ENCODE measurements at regions not wholly inside any gene's neighbourhood (a gene's known extent, or its start where the extent isn't known, plus 50 kb on each side); places are given as distances from the start of the nearest gene placed in this dataset.

DNA sequence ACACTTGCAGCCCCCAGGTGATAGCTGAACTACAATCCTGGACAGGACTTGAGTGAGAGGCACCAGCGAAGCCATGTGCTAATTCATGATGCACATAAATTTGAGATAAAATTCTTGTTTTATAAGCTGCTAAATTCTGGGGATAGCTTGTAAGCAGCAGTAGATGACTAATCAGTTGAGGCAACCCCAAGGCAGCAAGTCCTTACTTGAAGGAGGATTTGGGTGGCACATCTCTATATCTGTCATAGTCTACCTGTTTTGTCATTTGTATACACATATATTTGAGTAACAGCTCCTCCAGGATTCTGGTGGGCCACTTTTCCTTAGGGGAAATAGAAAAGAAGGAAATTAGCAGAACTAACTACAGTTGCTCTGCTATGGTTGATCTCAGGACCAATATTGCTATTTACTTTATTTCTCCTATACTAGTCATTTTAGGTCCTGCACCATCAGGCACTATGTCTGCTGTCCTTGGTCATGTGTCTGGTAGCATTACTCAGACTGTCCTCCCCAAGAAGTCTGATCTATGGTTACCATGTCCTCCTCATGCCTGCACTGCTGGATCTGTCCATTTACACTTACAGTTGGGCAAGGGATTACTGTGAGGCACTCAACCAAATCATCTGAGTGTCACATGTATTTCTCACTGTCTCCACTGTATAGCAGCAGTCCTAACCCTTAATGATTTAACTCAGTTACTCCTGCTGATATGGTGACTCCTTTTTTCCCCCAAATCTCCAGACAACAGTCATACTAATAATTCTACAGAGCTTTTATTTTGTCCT is 436.0 kb upstream of the CWC22 start:
- no peak for DNase-seq

GRCh38 chr2:180419212-180419611 is 412.1 kb upstream of the CWC22 start:
- DNase-seq = no peak

DNA sequence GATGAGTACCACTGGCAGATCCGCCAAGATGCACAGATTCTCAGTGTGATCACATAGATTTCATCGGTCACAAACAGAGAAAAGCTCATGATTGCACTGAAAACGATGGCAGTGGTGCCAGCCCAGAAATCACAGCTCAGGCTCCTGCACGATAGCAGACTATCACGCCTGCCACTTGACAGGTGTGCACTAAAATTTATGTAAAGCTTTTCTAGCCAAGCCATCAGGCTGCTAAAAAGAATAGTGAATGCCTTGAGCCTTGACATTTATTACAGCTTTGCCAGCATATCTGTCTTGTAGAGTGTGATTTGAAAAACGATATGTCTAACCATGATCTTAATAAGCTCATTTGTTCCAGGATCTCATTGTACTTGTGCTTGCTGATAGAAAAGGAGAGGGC is 409.5 kb upstream of the CWC22 start:
- DNase-seq = no peak

GRCh38 chr2:180413336-180413735 is 406.2 kb upstream of the CWC22 start:
- DNase-seq = no peak

GRCh38 chr2:180412219-180412618 is 405.1 kb upstream of the CWC22 start:
- no peak for DNase-seq

GRCh38 chr2:180411661-180412060 is 404.6 kb upstream of the CWC22 start:
- no peak for DNase-seq

GRCh38 chr2:180406687-180407086 is 399.6 kb upstream of the CWC22 start:
- DNase-seq = no peak

- DNase-seq = no peak
Measured at GRCh38 chr2:180405520-180405919, 398.4 kb upstream of the CWC22 start.

DNA sequence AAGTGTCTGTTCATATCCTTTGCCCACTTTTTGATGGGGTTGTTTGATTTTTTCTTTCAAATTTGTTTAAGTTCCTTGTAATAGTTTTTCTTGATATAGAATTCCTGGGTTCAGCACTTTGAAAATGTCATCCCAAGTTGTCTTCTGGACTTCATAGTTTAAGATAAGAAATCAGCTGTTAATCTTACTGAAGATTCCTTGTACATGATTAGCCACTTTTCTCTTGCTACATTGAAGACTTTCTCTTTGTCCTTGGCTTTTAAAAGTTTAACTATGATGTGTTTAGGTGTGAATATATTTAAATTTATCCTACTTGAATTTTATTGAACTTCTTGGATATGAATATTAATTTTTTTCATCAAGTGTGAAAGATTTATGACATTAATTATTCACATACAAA is 387.2 kb upstream of the CWC22 start:
- no peak for DNase-seq

GRCh38 chr2:180385601-180386201 is 378.6 kb upstream of the CWC22 start:
- DNase-seq = no peak

GRCh38 chr2:180376066-180376465 is 369.0 kb upstream of the CWC22 start:
- no peak for DNase-seq

DNA sequence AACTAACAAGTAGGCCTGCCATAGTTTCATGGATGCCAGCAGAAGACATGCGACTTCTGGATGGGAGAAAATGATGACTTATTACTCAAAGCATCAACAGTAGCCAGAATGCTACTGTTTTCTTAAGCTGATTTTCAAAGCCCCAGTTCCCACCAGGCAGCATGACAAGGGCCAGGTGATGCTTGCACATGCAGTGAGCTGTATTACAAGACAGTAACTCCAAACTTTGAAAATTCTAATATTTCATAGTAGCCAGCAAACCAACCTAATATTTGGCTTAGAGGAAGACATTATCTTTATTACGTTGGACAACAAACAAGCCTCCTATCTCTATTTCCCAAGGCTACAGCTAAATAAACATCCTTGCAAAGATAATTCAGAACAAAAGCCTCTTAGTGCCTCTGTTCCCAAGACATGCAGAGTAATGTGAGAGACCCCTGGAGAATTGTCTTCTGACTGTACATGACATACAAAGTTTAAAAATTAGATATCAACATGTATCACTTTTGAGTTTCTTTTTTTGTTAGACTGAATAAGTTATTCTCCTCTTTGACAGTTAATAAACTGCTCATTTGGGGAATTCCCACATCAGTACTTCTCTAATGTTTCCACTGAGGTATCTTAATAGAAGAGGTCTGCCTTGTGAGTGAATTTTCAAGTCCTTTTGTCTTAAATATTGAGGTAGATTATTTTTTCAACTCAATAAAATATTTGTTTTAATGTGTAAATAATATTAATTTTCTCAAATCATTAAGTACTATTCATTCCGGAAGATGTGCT is 367.6 kb upstream of the CWC22 start:
- no peak for DNase-seq

DNA sequence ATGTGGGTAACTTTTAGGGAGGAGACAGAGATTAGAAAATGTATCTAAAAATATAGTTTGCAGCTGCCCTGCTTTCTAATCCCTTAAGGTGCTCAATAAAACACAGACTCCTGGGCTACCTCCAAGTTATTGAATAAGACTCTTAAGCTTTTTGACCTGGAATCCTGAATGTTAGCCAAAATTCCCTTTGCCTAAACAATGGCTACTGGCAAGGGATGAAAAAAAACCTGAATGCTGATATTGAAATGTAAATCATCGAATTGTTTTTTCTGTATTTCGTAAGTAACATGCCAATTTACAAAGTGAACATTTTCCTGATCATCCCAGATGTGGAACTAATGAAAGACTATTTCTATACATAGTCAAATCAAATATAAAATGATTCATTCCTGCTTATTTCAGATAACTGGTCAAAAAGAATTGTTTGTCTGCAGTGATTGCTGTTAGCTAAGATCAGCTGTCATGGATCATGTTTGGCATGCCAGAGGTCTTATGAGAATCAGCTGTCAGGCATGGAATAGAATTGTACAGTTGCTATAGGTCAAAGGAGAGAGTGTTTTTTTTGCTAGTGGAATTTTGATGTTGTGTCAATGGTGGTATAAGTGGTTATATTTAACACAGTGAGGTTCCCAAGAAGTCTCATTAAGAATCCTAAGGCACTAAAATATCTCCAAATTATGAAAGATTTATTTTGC is 363.6 kb upstream of the CWC22 start:
- DNase-seq = no peak

DNA sequence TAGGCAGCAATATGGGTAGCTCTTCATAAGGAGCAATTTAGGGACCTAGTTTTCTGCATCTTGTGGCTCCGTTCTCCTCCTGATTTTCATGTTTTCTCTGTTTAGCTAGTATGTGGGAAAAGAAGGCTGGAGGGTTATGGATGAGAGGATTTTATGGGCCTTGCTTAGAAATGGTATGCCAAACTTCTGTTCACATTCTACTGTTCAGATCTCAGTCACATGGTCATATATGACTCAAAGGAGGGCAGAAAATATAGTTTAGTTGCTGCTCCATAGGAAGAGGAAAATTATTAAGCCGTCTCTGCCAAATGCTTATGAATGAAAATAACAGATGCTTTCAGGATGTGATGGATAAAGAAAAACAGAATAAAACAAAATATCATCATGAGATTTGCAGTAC is 361.8 kb upstream of the CWC22 start:
- DNase-seq = no peak

DNA sequence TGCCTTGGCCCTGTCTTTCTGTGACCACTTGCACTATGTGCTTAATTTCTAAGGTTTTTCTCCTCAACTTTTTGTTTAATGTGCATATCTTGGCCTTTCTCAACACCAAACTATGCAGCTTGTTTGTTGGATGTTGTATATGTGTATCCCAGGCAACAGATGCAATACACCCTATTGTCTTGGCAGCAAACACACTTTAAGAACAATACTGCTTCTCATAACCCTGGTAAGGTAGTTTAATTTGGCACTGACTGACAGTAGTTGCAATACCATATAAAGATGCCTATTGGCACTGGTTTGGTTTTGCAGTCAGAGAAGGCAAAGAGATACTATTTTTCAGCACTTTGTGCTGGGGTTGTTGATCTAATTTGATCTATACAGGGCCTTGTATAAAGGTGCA is 360.7 kb upstream of the CWC22 start:
- no peak for DNase-seq

- no peak for DNase-seq
Measured at GRCh38 chr2:180366481-180366880, 359.4 kb upstream of the CWC22 start.

- no peak for DNase-seq
Measured at GRCh38 chr2:180364719-180365118, 357.6 kb upstream of the CWC22 start.

- DNase-seq = no peak
Measured at GRCh38 chr2:180360283-180360618, 353.2 kb upstream of the CWC22 start.

DNA sequence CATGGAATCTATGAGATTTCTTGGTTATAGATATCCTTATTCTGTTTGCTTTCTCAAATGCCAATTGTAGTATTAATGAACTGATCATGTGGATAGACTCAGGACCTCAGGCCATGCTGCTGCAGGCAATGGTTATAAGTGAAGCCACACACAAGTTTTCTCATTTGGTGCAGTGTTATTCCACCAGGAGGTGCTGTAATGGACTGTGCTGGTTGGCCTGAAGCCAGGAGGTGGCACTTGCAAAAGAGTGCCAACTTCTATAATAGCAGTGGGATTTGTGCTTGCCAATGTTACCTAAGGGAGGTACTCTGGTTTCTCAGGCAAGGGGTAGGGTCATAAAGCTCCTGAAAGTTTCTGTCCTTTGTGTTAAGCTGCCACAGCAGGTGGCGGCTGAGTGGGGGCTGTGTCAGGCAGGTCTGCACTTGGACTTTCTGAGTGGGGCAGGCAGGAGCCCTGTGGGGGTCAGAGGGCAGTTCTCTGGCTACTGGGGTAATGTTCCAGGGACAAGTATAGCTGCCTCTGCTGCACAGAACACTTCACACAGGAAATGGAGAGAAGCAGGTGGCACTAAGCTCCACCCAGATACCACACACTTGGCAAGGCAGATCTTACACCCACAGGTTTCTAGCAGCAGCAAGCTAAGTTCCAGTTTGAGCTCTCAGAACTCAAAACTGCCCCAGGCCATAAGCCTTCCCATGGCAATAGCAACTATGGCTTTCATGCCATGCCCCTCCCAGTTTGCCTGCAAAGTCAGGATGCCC is 352.6 kb upstream of the CWC22 start:
- no peak for DNase-seq

- no peak for DNase-seq
Measured at GRCh38 chr2:180358458-180358857, 351.4 kb upstream of the CWC22 start.

DNA sequence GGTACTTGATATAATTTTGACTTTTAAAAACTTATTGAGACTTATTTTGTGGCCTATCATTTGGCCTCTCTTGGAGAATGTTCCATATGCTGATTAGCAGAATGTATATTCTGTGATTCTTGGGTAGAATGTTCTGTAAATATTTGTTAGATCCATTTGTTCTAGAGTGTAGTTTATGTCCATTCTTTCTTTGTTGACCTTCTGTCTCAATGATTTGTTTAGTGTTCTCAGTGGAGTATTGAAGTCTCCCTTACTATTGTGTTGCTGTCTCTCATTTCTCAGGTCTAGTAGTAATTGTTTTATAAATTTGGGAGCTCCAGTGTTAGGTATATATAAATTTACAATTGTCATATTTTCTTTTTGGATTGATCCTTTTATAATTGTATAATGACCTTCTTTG is 349.6 kb upstream of the CWC22 start:
- no peak for DNase-seq

- DNase-seq = no peak
Measured at GRCh38 chr2:180352620-180353019, 345.5 kb upstream of the CWC22 start.

DNA sequence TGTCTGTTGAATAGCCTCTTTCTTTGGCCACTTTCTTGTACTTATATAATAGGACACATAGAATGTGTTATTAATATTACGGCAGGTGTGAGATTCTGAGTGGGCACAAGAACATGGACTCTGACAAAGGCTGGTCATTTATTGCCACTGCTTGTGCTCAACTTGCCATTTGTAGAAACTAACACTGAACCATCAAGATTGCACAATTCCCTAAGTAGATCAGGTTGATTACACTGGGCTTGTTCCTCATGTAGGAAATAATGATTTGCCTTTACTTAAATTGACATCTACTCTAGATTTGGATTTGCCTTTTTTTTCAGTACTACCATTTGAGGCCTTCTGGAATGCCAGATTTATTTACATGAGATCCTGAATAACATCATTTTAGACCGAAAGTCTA is 342.7 kb upstream of the CWC22 start:
- DNase-seq = no peak
